ENCODE measurements at regions not wholly inside any gene's neighbourhood (a gene's known extent, or its start where the extent isn't known, plus 50 kb on each side); places are given as distances from the start of the nearest gene placed in this dataset.

- no peaks in the 10 kb centered on the region for H3K9me3 ChIP-seq
- no peak overlapping the region for H3K27ac ChIP-seq
- TF ChIP-seq CTCF (IDR thresholded peaks at IDR 0.05), result no peak
- TF ChIP-seq POLR2A (IDR thresholded peaks at IDR 0.05), result no peak
- H3K36me3 ChIP-seq, result no peaks in the 10 kb centered on the region
- 90 to 96% methylated on average over 2 of the region's 2 CpGs for WGBS, 2 donors
- H3K4me3 ChIP-seq (replicated peaks in 1 of 3), result no peak overlapping the region
- intact Hi-C loops (cut with DNase I), result no loop called here
- no peak for DNase-seq
- peaks cover 0 to 5% of the 10 kb centered on the region in 2 donors for H3K4me1 ChIP-seq
- no peaks in the 10 kb centered on the region for H3K27me3 ChIP-seq
These were observed 118.8 kb upstream of the FRY start for GRCh38 chr13:31912647-31913401.

GRCh38 chr13:31913459-31913858 is 118.1 kb upstream of the FRY start:
- DNase-seq, result no peak
- Histone ChIP-seq H3K27me3 (no peaks in the 10 kb centered on the region), H3K4me3 (replicated peaks in 1 of 3) (no peak overlapping the region), H3K4me1 (peaks cover 0 to 5% of the 10 kb centered on the region in 2 donors), H3K36me3 (no peaks in the 10 kb centered on the region), H3K9me3 (no peaks in the 10 kb centered on the region), H3K27ac (no peak overlapping the region)
- 98 to 100% methylated on average over 2 of the region's 2 CpGs for WGBS, 2 donors
- no peak for TF ChIP-seq CTCF (IDR thresholded peaks at IDR 0.05)
- no peak for TF ChIP-seq POLR2A (IDR thresholded peaks at IDR 0.05)
- intact Hi-C loops (cut with DNase I), result no loop called here

GRCh38 chr13:31914843-31915242 is 116.7 kb upstream of the FRY start:
- Histone ChIP-seq H3K36me3 (no peaks in the 10 kb centered on the region), H3K27ac (no peak overlapping the region), H3K4me1 (peaks cover 0 to 5% of the 10 kb centered on the region in 2 donors), H3K27me3 (no peaks in the 10 kb centered on the region), H3K4me3 (replicated peaks in 1 of 3) (no peak overlapping the region), H3K9me3 (no peaks in the 10 kb centered on the region)
- whole genome bisulfite sequencing, 2 donors, result 97 to 98% methylated on average over 4 of the region's 4 CpGs
- TF ChIP-seq POLR2A (IDR thresholded peaks at IDR 0.05) (no peak), CTCF (IDR thresholded peaks at IDR 0.05) (no peak)
- no peak for DNase-seq
- intact Hi-C loops (cut with DNase I), result no loop called here

- WGBS, 2 donors, result 90 to 94% methylated on average over 2 of the region's 2 CpGs
- Histone ChIP-seq H3K9me3 (no peaks in the 10 kb centered on the region), H3K27ac (no peak overlapping the region), H3K4me1 (no peaks in the 10 kb centered on the region), H3K27me3 (no peaks in the 10 kb centered on the region), H3K4me3 (replicated peaks in 1 of 3) (no peak overlapping the region), H3K36me3 (no peaks in the 10 kb centered on the region)
- DNase-seq, result no peak
- intact Hi-C loops (cut with DNase I), result no loop called here
- TF ChIP-seq POLR2A (IDR thresholded peaks at IDR 0.05) (no peak), CTCF (IDR thresholded peaks at IDR 0.05) (no peak)
These were observed 112.9 kb upstream of the FRY start for GRCh38 chr13:31918707-31919106.

- intact Hi-C loops (cut with DNase I), result no loop called here
- DNase-seq, result no peak
- Histone ChIP-seq H3K27me3 (no peaks in the 10 kb centered on the region), H3K9me3 (no peaks in the 10 kb centered on the region), H3K36me3 (no peaks in the 10 kb centered on the region), H3K4me3 (replicated peaks in 1 of 3) (no peak overlapping the region), H3K4me1 (no peaks in the 10 kb centered on the region), H3K27ac (no peak overlapping the region)
- TF ChIP-seq POLR2A (IDR thresholded peaks at IDR 0.05) (no peak), CTCF (IDR thresholded peaks at IDR 0.05) (no peak)
- WGBS, 2 donors, result 92 to 98% methylated on average over 2 of the region's 2 CpGs
These were observed 112.3 kb upstream of the FRY start for GRCh38 chr13:31919241-31919640.
